ENCODE measurements at regions not wholly inside any gene's neighbourhood (a gene's known extent, or its start where the extent isn't known, plus 50 kb on each side); places are given as distances from the start of the nearest gene placed in this dataset.

DNA sequence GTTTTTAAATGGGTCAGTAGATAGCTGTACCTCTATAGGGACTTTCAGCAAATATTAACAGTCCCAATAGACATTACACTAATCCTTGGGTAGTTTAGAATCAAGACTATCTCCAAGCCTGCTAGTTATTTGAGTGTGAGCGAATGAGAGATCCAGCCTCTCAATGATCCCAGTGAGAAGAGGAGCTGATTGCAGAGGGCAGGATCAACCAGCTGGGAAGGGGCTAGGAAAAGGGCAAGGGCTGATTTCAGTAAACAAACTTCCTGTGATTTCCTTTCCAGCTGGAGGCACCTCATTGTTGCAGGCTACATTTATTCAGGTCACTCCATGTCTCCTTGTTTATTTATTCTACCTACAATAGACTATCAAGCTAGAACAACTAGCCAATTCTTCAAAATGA, 84.1 kb upstream of the CTNNA2 start:
- TF ChIP-seq CTCF (IDR thresholded peaks at IDR 0.05; ENCODE audit: low read depth, low read length, poor library complexity, severe bottlenecking) (no peak), EZH2phosphoT487 (IDR thresholded peaks at IDR 0.05; ENCODE audit: borderline replicate concordance, low read length) (no peak)
